Suppressor macrophage treated with lipopolysaccharide for 4 hours (primary cell): ENCODE measurements at regions not wholly inside any gene's neighbourhood (a gene's known extent, or its start where the extent isn't known, plus 50 kb on each side); places are given as distances from the start of the nearest gene placed in this dataset.
A peak's percentile ranks its signal among the peaks of the same experiment; 100 is the strongest.

Experiments
- DNase-seq: peaks from one replicate; pipeline ENCODE4 v3.0.0-alpha.2; 2020

- DNase-seq = no peak
Measured at GRCh38 chr7:41118486-41118885, 584.4 kb downstream of the INHBA start.

DNA sequence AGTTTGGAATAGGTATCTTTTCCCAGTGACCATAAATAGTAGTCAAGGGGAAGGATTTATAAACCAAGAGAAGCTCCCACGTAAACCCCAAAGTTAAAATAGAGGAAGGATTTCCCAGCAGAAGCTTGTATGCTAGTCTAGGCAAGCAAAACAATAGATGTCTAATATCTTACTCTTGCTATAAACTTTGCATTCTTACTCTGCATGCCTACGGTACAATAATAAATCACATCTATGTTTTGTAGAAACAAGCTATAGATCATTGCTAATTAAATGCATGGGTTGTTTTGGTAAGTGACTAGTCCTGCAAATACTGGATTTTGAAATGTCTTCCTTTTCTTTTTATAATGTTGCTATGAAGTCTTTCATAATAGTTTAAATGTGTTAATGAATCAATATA, 585.5 kb downstream of the INHBA start:
- no peak for DNase-seq

DNA sequence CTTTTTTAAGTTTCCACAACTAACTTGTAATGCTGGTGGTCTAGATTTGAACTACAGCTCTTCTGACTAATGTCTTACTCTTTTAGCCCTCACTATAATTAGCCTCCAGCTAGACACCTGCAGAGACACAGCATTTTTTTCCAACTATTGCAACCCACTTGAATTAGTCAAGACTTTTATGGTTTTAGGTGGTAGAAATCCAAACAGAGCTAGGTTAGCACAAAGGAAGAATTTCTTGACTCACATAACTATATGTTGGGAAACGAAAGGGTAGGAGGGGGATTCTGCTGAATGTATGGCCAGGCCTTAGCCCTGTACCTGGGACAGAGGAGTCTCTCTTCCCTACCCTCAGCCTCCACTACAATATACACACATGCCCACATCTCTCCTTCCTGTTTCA, 586.1 kb downstream of the INHBA start:
- DNase-seq = no peak

- DNase-seq = no peak
Measured at GRCh38 chr7:41116337-41116736, 586.6 kb downstream of the INHBA start.

DNA sequence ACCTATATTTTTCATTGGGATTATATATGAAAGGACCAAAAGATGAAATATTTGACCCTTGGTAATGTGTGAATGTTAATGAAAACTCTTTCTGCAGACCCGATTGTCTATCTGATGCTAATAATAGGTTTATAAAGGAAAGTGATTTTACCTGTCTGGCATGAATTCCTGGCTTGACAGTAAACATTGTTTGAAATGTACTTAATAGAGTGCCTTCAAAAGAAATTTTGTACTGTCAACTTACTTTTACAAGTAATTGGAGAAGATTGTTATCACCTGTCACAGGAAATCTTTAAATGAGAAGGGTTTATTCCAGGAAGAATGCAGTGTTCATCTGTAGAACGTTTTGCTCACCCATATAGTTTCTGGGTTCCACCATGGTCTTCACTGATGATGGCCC, 588.2 kb downstream of the INHBA start:
- no peak for DNase-seq

DNA sequence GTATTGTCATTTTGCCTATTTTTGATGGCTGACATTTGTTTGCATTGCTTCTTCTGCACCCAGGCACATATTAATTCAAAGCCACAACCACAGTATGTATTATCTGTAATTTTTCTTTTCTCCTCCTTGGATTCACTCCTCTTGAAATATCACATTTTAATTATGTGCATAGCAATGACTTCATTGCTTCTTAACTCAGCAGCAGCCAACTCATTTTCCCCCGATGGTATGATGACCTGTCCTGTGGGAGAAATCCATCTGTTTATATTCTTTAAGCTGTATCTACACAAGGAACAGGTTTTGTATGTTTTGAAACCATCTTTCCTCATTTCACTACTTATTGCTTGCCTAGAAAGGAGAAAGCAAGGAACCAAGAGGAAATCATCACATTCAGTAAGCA, 588.8 kb downstream of the INHBA start:
- DNase-seq = no peak

DNA sequence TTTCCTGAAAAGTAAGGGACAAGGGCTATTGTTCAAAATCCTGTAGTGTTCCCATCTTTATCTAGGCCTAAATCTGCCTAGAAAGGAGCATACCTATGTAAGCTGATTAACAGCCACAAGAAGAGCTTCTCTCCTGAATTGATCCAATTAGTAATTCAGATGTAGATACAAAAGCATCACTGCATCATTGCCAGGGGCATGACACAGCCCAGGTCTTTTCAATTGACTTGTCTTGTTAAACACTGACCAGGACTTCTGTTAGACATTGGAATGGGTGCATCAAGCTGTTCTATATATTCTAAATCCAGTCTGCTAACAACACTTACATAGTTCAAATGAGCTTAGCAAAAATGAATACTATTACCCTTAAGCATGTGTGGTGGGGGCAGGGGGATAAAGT, 589.2 kb downstream of the INHBA start:
- DNase-seq = no peak

DNA sequence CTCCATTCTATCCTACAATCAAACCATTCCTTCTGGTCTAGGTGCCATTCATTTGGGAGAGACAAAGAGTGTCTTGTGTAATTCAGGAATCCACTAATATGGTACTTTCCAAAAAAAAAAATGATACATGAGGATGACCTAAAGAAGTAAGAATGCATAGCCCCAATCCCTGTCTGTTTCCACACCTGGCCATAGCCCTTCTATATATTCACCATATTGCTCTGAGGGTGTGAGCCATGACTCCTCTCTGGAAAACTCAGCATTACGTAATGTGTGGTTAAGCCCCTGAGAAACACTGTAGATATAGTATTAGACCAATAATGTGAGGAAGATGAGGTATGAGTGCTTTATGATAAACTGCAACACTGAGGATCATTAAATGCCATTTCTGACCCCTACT, 592.7 kb downstream of the INHBA start:
- DNase-seq = no peak

GRCh38 chr7:41108821-41109220, 594.1 kb downstream of the INHBA start:
- DNase-seq = no peak

DNA sequence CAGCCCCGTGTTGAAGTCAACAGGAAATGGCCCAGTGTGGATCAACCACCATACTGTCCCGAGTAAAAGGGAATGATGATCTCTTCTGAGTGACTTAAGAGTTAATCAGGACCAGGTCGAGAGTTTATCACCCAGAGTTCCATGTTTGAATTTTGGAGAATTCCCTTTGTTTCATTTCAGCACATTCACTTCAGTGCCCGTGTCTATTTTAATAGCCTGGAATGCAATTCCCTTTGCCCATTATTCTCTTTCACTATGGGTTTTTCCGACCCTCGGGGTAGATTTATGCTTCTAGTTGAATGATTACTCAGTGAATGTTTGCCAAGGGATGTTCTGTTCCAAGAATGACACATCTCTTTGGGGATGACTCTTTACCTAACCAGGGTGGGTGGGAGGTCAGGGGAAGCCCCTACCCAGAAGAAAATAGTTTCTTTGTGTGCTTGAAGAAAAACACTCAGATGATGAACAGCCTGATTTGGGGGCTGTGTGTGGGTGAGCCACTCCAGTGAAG, 594.9 kb downstream of the INHBA start:
- no peak for DNase-seq

DNA sequence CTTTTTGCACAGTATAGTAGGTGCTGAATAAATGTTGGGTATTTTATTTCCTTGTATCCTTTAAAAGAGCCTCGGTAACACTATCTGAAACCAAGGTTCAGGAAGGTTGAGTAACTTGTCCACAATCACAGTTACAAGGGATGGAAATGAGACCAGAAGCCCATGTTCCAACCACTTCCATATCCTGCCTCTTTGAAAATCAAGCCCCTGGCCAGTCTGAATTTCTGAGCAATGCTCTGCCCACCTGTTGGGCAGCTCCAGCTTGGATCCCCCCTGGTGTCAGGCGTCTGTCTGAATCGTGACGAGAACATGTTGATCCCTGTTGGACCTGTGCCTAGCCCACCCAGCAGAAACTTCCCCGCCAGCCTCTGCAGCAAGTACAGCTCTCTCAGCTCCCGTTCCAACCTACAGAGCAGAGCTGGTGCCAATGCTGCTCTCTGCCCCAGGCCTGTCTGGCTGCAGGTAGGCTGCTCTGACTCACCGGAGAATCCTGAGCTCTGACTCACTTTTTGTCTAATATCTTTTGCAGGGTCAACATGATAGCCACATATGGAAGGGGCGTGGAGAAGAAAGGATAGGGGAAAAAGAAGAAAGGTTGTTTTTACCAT, 595.5 kb downstream of the INHBA start:
- DNase-seq = no peak

- no peak for DNase-seq
Measured at GRCh38 chr7:41104631-41105030, 598.3 kb downstream of the INHBA start.

- DNase-seq = peak; percentile 81
Measured at GRCh38 chr7:41103331-41103730, 599.6 kb downstream of the INHBA start.

DNA sequence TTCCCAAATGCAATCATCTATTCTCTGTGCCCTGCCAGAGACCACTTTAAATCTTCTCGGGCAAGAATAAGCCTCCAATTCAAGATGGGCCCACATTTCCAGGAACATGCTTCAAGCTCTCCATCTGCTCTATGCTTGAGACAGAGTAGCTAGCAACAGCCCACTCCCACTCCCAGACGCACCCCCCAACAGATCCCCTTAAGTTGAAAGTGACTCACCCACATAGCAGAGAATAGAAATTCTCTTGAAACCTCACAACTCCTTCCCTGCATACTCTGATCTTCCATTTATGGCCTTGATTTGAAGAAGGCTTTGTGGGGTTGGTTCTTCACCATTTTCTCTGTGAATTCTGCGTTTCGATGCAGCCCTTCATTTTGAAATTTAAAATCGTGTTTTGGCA, 604.0 kb downstream of the INHBA start:
- no peak for DNase-seq

DNA sequence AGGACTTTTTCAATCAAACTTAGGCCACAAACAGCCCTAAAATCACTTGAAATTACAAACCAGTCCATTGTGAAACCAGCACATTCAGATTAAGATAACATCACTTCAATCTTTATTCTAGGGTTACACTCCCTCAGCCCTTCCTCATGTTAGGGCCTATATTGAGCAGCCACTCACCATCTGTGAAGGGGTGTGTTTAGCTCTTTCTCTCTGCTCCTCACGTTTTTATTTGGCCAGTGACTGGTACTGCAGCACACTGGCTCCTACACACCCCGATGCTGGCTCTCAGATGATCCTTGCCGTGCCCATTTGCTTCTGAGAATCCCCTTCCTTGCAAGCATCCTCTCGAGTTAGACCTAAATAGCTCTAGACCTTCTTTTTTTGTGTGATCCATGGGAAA, 604.5 kb downstream of the INHBA start:
- no peak for DNase-seq

GRCh38 chr7:41097501-41097900, 605.4 kb downstream of the INHBA start:
- DNase-seq = no peak

DNA sequence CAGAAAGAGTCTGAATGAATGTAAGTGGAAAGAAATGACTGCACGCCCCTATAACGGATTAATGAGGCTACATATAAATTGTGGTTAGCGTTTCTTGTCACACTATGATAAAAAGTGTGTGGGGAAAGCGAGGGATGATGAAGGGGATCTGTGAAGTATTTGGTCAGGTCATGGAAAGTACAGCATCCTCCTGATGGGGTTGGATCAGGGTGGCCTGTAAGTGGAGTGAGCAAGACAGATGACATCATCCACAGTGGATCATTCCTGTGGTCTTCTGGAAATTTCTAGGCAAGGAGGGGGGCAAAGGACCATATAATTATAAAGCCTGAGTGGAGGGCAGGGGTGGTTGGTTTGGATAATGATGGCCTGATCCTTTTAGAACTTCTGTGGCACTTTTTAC, 606.0 kb downstream of the INHBA start:
- no peak for DNase-seq

DNA sequence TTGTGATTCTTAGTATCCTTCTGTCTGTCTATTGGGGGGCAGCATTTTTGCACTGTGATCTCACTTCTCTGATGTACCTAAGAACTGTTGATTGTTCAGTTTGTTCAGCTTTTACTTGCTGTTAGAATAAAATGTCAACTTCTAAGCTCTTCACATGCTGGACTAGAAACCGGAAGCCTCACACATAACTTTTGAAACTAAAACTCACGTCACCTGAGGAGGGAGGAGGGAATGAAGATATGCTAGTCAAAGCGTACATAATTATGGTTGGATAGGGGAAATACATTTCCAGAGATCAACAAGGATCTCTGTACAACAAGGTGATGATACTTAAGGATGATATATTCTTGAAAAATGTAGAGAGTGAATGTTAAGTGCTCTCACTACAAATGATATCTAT, 609.7 kb downstream of the INHBA start:
- no peak for DNase-seq

DNA sequence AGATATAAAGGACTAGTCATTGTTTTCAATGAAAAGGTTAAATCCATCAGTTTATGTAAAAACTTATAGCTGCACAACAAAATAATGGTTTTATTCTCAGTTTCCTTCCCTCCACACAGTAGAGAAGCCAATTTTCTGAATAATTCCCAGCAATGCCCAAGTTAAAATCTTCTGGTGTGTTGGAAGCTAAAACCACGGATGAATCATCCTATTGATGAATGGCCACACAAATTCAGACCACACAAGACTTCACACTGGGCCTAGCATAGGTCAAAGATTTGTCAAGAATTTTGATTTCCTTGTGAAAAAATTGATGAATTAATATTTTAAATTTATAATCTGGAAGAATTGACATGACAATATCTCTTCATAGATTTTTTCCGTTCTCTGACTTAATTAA, 617.6 kb downstream of the INHBA start:
- no peak for DNase-seq

- DNase-seq = no peak
Measured at GRCh38 chr7:41084381-41084780, 618.5 kb downstream of the INHBA start.

DNA sequence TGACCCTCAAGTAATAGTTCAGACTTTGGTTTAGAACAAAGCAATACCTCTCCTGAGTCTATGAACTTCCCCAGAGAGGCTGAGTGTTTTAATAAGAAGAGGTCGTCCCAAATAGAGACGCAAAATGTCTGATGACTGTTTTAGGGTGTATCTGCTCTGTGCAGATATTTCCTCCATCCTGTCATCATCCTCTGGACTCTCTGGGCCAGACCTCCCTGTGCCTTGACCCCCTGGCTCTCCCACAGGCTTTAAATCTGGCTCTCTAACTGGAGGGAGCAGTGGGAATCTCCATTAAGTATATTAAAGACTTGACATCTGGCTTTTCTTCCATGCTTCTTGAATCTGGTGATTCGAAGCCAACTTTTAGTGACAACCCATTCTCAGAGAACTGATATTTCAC, 633.3 kb downstream of the INHBA start:
- no peak for DNase-seq

DNA sequence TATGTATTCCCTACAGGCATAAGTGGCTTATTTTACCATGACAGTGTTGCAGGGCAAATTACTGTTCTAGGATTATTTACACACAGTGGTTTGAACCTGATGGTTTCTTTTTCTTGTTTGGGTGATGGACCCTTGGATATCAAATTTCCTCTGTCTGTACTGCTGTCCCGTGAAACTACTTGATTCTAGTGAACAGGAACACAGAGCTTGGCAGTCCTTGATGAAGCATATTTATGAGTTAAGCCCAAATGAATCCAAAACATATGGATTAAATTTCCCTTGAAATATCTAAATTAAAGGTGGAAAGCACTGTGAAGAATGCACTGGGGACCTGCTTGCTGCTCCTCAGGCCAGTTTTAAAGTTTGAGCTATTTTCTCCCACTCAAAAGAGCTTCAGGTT, 635.3 kb downstream of the INHBA start:
- DNase-seq = no peak

DNA sequence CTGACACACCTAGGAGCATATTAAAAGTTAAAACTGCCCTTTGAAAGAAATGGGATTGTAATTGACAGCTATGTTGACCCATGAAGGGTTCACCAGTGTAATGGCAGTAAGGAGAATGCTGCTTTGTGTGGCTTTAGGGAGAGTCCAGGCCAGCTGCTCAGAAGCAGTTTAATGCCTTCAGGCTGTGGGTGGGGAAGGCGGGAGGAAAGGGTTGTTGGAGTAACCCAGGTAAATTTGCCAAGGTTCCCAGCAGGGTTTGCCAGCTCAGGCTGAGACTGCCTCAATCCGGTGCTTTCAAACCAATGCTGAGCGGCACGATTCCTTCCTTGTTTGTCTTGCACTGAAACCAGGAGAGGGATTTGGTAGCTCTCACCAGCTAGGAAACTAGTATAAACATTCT, 637.2 kb downstream of the INHBA start:
- no peak for DNase-seq

DNA sequence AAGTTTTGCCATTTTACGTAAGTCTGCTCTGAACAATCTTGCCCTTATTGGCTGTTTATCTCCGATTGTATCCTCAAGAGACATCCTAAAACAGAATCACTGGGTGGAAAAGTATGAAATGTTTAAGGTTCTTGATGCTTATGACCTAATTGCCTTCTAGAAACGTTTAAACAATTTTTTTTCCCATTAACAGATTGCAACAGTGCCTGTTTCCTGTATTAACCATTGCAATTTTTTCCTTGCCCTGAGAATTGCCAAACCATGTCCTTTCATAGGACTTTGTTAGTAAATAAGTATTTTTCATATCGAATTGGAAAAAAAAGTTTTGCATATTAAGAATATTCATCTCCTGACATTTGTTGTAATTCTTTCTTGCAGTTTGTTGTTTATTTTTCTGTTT, 639.8 kb downstream of the INHBA start:
- peak; percentile 13 for DNase-seq

GRCh38 chr7:41060796-41061195, 642.1 kb downstream of the INHBA start:
- no peak for DNase-seq

DNA sequence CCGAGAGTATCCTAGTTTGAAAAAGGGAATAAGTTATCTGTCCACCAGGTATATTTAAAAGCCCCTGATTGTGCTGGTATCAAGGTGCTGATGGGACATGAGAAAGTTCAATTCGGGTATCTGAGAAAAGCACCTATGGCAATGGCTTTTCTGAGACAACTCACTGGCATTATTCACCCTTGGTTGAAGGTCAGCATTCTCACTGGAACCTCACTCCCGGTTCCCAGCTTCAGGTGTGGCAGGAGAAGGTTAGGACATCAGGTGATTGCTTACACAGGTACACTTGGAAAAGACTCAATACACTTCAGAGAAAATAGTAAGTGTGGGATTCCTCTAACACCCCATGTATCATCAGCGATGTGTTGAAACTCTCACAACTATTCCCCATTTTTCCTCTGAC, 643.1 kb downstream of the INHBA start:
- no peak for DNase-seq
